Common myeloid progenitor, CD34-positive (primary cell): ENCODE measurements at regions not wholly inside any gene's neighbourhood (a gene's known extent, or its start where the extent isn't known, plus 50 kb on each side); places are given as distances from the start of the nearest gene placed in this dataset.

Experiments
- CTCF ChIA-PET: fragments of 350-600 bp; sonication (Branson Sonifier 250); formaldehyde crosslinking; loops from one replicate; lab custom pipeline; 2021; ENCODE audit warnings: antibody characterized with exemption; lab: Charles Lee
- POLR2A ChIA-PET: fragments of 350-600 bp; sonication (Branson Sonifier 250); formaldehyde crosslinking; loops from one replicate; lab custom pipeline; 2021; ENCODE audit warnings: antibody characterized with exemption; lab: Charles Lee
- DNase-seq, 3 donors: peaks; one replicate each; pipeline versions ENCODE4 v3.0.0 to v3.0.0-alpha.2; 2013
- H3K27ac ChIP-seq, 2 experiments: 1 replicate in 1 of 2; 2 replicates in 1 of 2; pipeline ENCODE4 v1.7.0; 2013; ENCODE audit warnings: inconsistent platforms in 2 of 2, low read length in 2 of 2, mild to moderate bottlenecking in 2 of 2, low read depth in 1 of 2, moderate library complexity in 1 of 2; ENCODE audit not compliant: severe bottlenecking in 2 of 2, insufficient read depth in 1 of 2, poor library complexity in 1 of 2
- H3K27me3 ChIP-seq, 5 experiments: replicated peaks in 2 of 5; 1 replicate in 3 of 5; 2 replicates in 2 of 5; pipeline versions ENCODE4 v1.6.1 to v1.7.0; 2013; ENCODE audit warnings: low read length in 4 of 5, mild to moderate bottlenecking in 2 of 5, moderate library complexity in 2 of 5, inconsistent platforms in 1 of 5; ENCODE audit not compliant: insufficient read depth in 5 of 5, control insufficient read depth in 4 of 5
- H3K36me3 ChIP-seq, 4 experiments: 1 replicate in 2 of 4; 2 replicates in 2 of 4; pipeline versions ENCODE4 v1.6.1 to v1.7.0; 2013; ENCODE audit warnings: low read length in 3 of 4, control low read depth in 1 of 4, mild to moderate bottlenecking in 1 of 4; ENCODE audit not compliant: control insufficient read depth in 4 of 4, insufficient read depth in 4 of 4
- H3K4me1 ChIP-seq, 4 experiments: 1 replicate in 3 of 4; 2 replicates in 1 of 4; pipeline versions ENCODE4 v1.6.1 to v1.7.1; 2013; ENCODE audit warnings: low read length in 3 of 4, mild to moderate bottlenecking in 3 of 4, control low read depth in 1 of 4, inconsistent platforms in 1 of 4, moderate library complexity in 1 of 4; ENCODE audit not compliant: control insufficient read depth in 4 of 4, insufficient read depth in 4 of 4; ENCODE audit errors: control extremely low read depth in 1 of 4
- H3K4me3 ChIP-seq, 7 experiments: 1 replicate in 4 of 7; 2 replicates in 3 of 7; pipeline versions ENCODE4 v1.5.1 to v1.7.0; 2013; ENCODE audit warnings: mild to moderate bottlenecking in 7 of 7, low read length in 6 of 7, moderate library complexity in 6 of 7, inconsistent platforms in 2 of 7, low read depth in 2 of 7, control low read depth in 1 of 7; ENCODE audit not compliant: insufficient read depth in 4 of 7, control insufficient read depth in 1 of 7; ENCODE audit errors: extremely low read depth in 1 of 7
- H3K9me3 ChIP-seq, 5 experiments: 1 replicate in 4 of 5; 2 replicates in 1 of 5; pipeline versions ENCODE4 v1.6.1 to v1.7.1; 2013; ENCODE audit warnings: low read length in 4 of 5, mild to moderate bottlenecking in 2 of 5, inconsistent platforms in 1 of 5, low read depth in 1 of 5, moderate library complexity in 1 of 5; ENCODE audit not compliant: control insufficient read depth in 4 of 5, insufficient read depth in 2 of 5; ENCODE audit errors: control extremely low read depth in 1 of 5
- WGBS: methylation state at CpG from one replicate; pipeline ENCODE4 v1.1.5; 2013; ENCODE audit not compliant: insufficient coverage; 5-methylcytosine and 5-hydroxymethylcytosine counted together

GRCh38 chr4:65943076-65943475 lies 272.8 kb upstream of the EPHA5 start:
- no peak for DNase-seq
- CTCF ChIA-PET, result no interaction called here
- Histone ChIP-seq H3K27ac (no peak overlapping the region), H3K27me3 (no peaks in the 10 kb centered on the region), H3K4me3 (no peak overlapping the region), H3K4me1 (no peaks in the 10 kb centered on the region), H3K36me3 (no peaks in the 10 kb centered on the region), H3K9me3 (no peaks in the 10 kb centered on the region)
- 78% methylated on average over 1 of the region's 2 CpGs for WGBS
- POLR2A ChIA-PET, result no interaction called here

GRCh38 chr4:65924843-65925242 lies 254.6 kb upstream of the EPHA5 start:
- WGBS, result 83% methylated on average over 3 of the region's 4 CpGs
- Histone ChIP-seq H3K4me3 (no peak overlapping the region), H3K36me3 (no peaks in the 10 kb centered on the region), H3K27ac (no peak overlapping the region), H3K9me3 (no peaks in the 10 kb centered on the region), H3K27me3 (no peaks in the 10 kb centered on the region), H3K4me1 (no peaks in the 10 kb centered on the region)
- DNase-seq, result no peak
- POLR2A ChIA-PET, result no interaction called here
- CTCF ChIA-PET, result no interaction called here

- no peaks in the 10 kb centered on the region for H3K36me3 ChIP-seq
- H3K9me3 ChIP-seq, result peaks cover 0 to under 1% (median 0%) of the 10 kb centered on the region in 5 experiments
- ChIA-PET CTCF (no interaction called here), POLR2A (no interaction called here)
- no peaks in the 10 kb centered on the region for H3K27me3 ChIP-seq
- DNase-seq, result no peak
- H3K4me1 ChIP-seq, result no peaks in the 10 kb centered on the region
- no peak overlapping the region for H3K27ac ChIP-seq
- no peak overlapping the region for H3K4me3 ChIP-seq
- no CpG with 5 or more reads among the region's 1 CpG for WGBS
Measured at GRCh38 chr4:65923616-65924015, 253.3 kb upstream of the EPHA5 start.

GRCh38 chr4:65921180-65921579 lies 250.9 kb upstream of the EPHA5 start:
- Histone ChIP-seq H3K9me3 (peaks cover 0 to 2% (median 0%) of the 10 kb centered on the region in 5 experiments), H3K4me1 (no peaks in the 10 kb centered on the region), H3K4me3 (no peak overlapping the region), H3K27ac (no peak overlapping the region), H3K36me3 (no peaks in the 10 kb centered on the region), H3K27me3 (no peaks in the 10 kb centered on the region)
- WGBS, result 90% methylated on average over 9 of the region's 10 CpGs
- POLR2A ChIA-PET, result no interaction called here
- DNase-seq, result no peak
- CTCF ChIA-PET, result no interaction called here

GRCh38 chr4:65918872-65919271 lies 248.6 kb upstream of the EPHA5 start:
- no peaks in the 10 kb centered on the region for H3K27me3 ChIP-seq
- ChIA-PET CTCF (no interaction called here), POLR2A (no interaction called here)
- no peaks in the 10 kb centered on the region for H3K36me3 ChIP-seq
- no peak overlapping the region for H3K27ac ChIP-seq
- peak overlapping the region in 1 of 7 experiments; percentile 5 for H3K4me3 ChIP-seq
- no peak for DNase-seq
- H3K4me1 ChIP-seq, result no peaks in the 10 kb centered on the region
- peaks cover 0 to 2% (median 0%) of the 10 kb centered on the region in 5 experiments for H3K9me3 ChIP-seq

GRCh38 chr4:65918212-65918611 lies 247.9 kb upstream of the EPHA5 start:
- ChIA-PET POLR2A (no interaction called here), CTCF (no interaction called here)
- Histone ChIP-seq H3K4me3 (no peak overlapping the region), H3K4me1 (no peaks in the 10 kb centered on the region), H3K36me3 (no peaks in the 10 kb centered on the region), H3K9me3 (peaks cover 0 to 2% (median 0%) of the 10 kb centered on the region in 5 experiments), H3K27me3 (no peaks in the 10 kb centered on the region), H3K27ac (no peak overlapping the region)
- no CpG with 5 or more reads among the region's 1 CpG for WGBS
- DNase-seq, result no peak

- no peaks in the 10 kb centered on the region for H3K36me3 ChIP-seq
- peaks cover 0 to 2% (median 0%) of the 10 kb centered on the region in 5 experiments for H3K9me3 ChIP-seq
- CTCF ChIA-PET, result no interaction called here
- H3K27me3 ChIP-seq, result no peaks in the 10 kb centered on the region
- DNase-seq, result no peak
- no peaks in the 10 kb centered on the region for H3K4me1 ChIP-seq
- no CpG with 5 or more reads among the region's 2 CpGs for WGBS
- H3K4me3 ChIP-seq, result no peak overlapping the region
- POLR2A ChIA-PET, result no interaction called here
- H3K27ac ChIP-seq, result no peak overlapping the region
Measured at GRCh38 chr4:65917486-65917885, 247.2 kb upstream of the EPHA5 start.
